Uterus (tissue), 2 donors: ENCODE measurements at regions not wholly inside any gene's neighbourhood (a gene's known extent, or its start where the extent isn't known, plus 50 kb on each side); places are given as distances from the start of the nearest gene placed in this dataset.

Experiments
- CTCF ChIP-seq, 4 experiments: fragments of 200-600 bp in 2 of 4; fragments of 450-650 bp in 2 of 4; sonication (generic) in 2 of 4; IDR thresholded peaks; one replicate each; pipeline ENCODE4 v1.5.1; 2016 to 2019; ENCODE audit warnings: antibody characterized with exemption in 4 of 4, mild to moderate bottlenecking in 2 of 4, moderate library complexity in 1 of 4
- POLR2A ChIP-seq, 2 donors: fragments of 450-650 bp; IDR thresholded peaks; one replicate each; pipeline ENCODE4 v1.6.1; 2016; ENCODE audit warnings: antibody characterized with exemption in 2 of 2, mild to moderate bottlenecking in 1 of 2, moderate library complexity in 1 of 2

GRCh38 chr18:40072761-40073160, 1882.3 kb upstream of the PIK3C3 start:
- TF ChIP-seq POLR2A (IDR thresholded peaks at IDR 0.05): no peak
- TF ChIP-seq CTCF (IDR thresholded peaks at IDR 0.05): no peak
